ENCODE measurements at regions not wholly inside any gene's neighbourhood (a gene's known extent, or its start where the extent isn't known, plus 50 kb on each side); places are given as distances from the start of the nearest gene placed in this dataset.

- no peak for DNase-seq
Measured at GRCh38 chr14:96931751-96932150, 134.6 kb downstream of the VRK1 start.

GRCh38 chr14:96934638-96935330, 137.6 kb downstream of the VRK1 start:
- no peak for DNase-seq

DNA sequence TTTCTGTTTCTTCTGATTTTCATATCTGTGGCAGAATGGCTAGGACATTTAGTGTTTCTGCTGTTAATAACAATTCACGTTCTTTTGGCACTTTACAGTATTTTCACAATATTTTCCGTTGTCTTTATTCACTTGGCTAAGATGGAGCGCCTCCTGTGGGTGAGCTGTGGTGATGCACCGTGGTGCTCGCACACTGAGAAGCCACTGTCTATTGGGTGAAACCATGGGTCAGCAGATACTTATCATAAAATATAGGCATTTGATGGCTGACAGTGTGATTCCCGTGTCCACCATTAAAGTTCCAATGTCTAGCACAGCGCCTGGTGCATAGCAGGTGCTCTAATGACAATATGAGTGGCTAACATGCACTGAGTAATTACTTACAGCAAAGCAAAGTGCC, 141.8 kb downstream of the VRK1 start:
- DNase-seq: no peak

DNA sequence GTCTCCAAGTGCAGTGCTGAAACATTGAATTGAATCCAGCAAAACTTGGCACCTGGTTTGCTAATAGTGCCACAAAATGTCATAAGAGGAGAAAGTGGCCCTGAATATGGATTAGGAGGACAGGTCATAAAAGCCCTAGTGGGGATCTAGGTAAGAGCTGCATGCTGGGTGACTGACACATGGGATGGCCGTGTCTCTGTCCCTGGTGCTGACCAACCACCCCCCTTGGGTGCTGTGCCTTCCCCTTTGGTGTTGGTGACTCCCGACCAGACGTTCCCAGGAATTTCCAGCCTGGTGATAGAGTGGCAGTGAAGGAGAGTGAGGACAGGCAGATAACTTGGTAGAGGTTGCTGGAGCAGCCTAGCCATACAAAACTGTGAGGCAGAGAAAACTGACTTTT, 142.8 kb downstream of the VRK1 start:
- no peak for DNase-seq

DNA sequence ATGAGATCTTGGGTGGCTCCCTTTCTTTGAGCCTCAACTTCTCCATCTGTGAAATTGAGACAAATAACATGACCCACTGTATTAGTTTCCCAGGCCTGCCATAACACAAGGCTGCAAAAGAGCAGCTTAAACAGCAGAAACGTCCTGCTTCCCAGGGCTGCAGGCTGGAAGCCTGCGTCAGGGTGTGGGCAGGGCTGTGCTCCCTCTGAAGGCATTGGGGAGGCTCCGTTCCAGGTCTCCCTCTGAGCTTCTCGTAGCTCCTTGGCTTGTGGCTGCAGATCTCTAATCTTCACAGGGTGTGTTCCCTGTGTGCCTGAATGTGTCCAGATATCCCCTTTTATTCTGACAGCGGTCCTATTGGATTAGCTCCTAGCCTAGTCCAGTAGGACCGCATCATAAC, 147.1 kb downstream of the VRK1 start:
- DNase-seq: no peak

- DNase-seq: no peak
Measured at GRCh38 chr14:96945721-96946120, 148.5 kb downstream of the VRK1 start.

GRCh38 chr14:96949594-96949993, 152.4 kb downstream of the VRK1 start:
- no peak for DNase-seq

GRCh38 chr14:96951511-96951910, 154.3 kb downstream of the VRK1 start:
- no peak for DNase-seq

DNA sequence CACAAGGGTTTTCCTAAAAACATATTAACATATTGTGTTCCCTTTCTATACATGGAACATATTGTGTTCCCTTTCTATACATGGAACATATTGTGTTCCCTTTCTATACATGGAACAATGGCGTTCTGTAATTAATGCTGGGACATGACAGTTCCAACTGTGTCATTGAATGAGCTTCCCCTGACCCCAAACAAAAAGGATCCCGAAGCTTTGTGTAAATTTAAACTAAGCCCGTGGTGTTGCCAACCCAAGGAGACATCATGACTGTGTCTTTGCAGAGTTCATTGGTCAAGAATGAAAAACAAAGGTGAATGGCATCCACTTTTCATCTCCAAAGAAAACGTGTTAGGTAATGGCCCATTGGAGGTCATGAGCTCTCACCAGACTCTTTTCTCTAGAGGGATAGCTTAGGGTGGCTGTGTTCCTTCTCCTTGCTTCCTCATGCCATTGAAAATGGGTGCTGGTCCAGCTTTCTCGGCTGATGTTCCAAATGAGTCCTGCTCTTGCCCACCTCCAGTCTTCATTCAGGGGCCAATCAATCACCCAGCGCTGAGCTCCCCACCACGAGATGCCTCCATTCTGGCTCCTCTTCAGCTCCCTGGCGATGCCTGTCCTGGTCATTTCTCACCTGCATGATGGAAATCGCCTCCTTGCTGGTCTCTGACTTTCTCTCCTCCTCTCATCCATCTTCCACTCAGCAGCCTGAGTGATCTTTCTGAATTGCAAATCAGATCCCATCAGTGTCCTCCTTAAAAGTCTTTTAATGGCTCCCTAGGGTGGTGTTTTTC, 156.1 kb downstream of the VRK1 start:
- no peak for DNase-seq

DNA sequence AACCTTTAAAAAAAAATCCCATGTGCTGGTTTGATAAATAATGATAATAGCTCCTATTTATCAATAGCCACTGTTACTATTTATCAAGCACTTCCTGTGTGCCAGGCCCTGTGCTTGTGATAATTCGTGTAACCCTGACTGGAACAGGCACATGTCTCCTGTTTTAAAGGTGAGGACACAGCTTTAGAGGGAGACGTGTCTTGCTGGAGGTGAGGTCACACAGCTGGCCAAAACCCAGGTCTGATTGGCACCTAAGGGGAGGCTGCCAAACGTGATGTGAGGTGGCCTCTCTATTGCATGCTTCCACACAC, 156.6 kb downstream of the VRK1 start:
- DNase-seq: no peak

GRCh38 chr14:96956464-96957239, 159.5 kb downstream of the VRK1 start:
- DNase-seq: no peak

DNA sequence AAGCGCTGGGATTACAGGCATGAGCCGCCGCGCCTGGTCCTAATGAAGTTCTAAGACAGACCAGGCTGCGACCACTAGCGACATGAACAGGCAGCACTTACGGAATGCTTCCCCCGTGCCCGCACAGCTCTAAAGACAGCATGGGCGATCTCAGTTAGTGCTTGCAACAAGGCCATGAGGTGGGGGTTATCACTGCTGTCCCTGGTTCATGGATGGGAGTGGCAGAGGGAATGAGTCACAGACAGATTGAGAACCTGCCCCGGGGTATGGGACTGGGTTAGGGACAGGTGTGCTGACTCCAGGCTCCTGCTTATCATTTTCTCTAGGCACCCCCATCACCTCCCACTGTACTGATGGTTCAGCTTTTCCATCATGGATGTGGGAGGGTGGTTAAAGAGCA, 160.9 kb downstream of the VRK1 start:
- no peak for DNase-seq

GRCh38 chr14:96959992-96960391, 162.8 kb downstream of the VRK1 start:
- no peak for DNase-seq

DNA sequence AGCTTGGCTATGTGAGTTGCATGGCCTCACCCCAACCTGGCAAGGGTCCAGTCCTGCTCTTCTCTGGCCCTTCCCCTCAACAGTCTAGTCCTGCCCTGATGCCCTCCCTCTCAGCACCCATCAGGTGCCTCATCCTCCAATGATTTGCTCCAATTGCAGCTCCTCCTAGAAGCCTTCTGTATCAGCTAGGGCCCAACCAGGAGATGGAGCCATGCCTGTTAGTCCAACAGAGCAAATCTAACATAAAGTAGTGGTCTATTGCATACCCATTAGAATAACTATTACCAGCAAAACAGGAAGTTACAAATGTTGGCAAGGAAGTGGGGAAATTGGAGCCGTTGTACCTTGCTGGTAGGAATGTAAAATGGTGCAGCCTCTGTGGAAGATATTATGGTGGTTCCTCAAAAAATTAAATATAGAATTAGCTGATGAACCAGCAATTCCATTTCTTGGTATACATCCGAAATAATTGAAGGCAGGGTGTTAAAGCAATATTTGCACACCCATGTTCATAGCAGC, 163.5 kb downstream of the VRK1 start:
- DNase-seq: no peak

DNA sequence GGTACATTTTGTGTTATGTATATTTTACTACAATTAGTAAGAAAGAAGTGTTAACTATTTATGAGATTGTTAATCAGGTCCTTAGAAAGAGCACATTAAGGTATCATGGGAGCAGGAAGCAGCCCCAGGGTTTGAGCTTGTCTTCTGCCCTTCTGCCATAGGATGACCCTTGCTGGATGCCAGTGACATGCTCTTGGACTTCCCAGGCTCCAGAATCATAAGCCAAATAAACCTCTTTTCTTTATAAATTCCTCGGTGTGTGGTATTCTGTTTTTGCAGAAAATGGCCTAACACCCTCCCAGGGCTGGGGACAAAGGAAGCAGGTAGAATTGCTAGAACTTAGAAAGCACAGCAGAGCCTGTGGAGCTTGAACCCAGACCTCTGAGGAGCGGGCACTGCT, 164.7 kb downstream of the VRK1 start:
- no peak for DNase-seq

DNA sequence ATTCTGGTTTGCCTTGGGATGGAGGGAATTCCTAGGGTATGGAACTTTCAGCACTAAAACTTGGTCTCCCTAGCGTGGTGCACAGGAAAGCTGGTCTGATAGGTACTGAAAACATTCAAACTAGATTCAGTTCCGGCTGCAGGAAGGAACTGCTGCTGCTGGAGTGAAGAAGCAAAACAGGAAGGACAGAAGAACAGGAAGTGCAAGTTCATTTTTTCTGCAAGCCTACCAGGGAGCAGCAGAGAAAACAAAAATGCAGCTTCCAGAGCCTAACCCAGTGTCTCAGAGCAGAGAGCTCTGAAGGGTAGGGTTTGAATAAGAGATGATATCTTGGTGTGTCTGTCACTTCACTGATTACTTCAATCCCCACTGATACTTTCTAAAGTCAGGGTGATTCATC, 165.2 kb downstream of the VRK1 start:
- DNase-seq: no peak

GRCh38 chr14:96964726-96965415, 167.7 kb downstream of the VRK1 start:
- DNase-seq: no peak

DNA sequence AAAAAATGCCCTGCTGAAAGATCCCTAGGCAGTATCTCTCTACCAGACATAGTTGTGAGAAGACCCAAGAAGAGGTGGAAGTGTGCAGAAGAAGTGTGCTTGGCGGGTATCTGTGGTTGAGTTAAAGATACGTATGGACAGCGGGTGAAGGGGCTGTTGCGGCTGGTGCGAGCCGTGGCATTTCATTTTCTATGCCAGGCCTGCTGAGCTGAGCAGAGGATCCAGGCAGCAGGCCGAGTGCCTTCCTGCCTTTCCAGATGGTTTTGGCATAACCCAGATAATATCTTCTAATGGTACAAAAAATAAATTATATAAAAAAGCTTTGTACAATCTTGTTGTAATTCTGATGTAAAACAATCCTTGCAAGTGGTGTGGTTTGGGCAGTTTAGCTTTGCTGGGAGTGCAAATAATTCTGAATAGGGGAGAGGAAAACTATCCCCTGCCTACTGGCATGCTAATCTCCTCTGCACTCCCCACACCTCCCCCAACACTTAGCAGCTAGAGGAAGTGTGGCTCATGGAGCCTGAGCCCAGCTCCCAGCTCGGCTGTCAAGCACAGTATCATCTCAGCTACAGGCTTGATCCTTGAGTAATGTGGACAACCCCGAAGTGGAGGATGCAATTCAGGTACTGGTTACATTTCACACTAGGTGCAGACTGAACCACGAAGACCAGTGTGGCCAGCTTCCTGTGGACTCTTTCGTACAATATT, 168.9 kb downstream of the VRK1 start:
- DNase-seq: no peak

- DNase-seq: no peak
Measured at GRCh38 chr14:96975116-96975515, 177.9 kb downstream of the VRK1 start.

DNA sequence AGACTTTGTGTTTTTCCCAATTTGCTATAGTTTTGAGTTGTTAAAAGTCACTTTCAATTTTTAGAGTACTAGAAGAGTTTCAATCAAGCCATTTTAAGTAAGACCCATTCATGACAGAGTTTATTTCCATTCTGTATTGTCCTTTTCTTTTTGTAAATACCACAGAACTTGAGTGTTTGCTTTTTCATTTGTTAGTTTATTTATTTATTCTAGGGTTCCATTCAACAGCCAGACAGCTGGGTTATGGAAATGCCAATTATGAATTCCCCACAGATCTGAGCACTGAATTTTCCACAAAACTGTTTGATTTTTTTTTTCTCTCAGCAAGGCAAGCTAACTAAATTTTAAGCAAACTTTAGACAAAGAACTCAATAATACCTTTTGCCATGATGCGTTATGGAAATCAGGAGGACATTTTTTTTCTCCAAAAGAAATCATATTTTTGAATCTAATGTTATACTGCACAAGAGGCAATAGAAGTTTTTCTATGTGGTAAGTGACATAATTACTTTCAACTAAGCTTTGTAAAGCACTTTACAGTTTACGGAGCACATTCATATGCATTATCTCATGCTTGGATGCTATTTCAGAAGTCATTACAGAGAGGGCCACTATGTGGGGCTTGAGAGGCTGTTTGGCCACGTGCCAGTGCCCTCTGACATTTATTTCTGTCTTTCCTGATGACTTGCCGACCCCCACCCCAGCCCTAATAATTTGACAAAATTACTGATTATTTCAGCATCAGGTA, 181.5 kb downstream of the VRK1 start:
- DNase-seq: no peak

GRCh38 chr14:96979611-96980074, 182.5 kb downstream of the VRK1 start:
- no peak for DNase-seq

DNA sequence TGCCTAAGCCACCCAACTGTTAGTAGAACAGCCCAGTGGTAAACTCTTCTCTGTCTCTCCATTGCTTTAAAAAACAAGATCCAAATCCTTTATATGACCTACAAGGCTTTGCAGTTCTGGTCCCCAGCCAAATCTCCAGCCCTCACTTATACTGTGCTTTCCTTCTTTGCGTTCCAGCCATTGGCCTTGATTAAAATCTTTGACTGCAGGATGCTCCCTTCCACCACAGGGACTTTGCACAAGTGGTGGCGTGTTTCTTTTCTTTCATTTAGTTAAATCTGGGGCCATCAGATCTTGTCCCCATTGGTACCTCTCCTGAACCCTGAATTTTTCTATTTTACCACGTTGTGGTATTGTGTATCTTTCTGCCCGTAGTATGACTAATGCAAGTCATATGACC, 183.7 kb downstream of the VRK1 start:
- no peak for DNase-seq
